Endodermal cell (in vitro differentiated cells): ENCODE measurements at regions not wholly inside any gene's neighbourhood (a gene's known extent, or its start where the extent isn't known, plus 50 kb on each side); places are given as distances from the start of the nearest gene placed in this dataset.

Experiments
- DNase-seq: peaks from one replicate; pipeline ENCODE4 v3.0.0-alpha.2; 2017
- H3K27ac ChIP-seq: 2 replicates; pipeline ENCODE4 v1.5.1; 2013; ENCODE audit warnings: mild to moderate bottlenecking, low read depth, low read length, moderate library complexity
- H3K27me3 ChIP-seq: 2 replicates; pipeline ENCODE4 v1.6.1; 2013; ENCODE audit warnings: mild to moderate bottlenecking, low read length, moderate library complexity; ENCODE audit not compliant: insufficient read depth, control insufficient read depth, poor library complexity, severe bottlenecking
- H3K36me3 ChIP-seq: 2 replicates; pipeline ENCODE4 v1.7.0; 2013; ENCODE audit warnings: mild to moderate bottlenecking, low read length, moderate library complexity; ENCODE audit not compliant: control insufficient read depth, insufficient read depth
- H3K4me1 ChIP-seq: one replicate; pipeline ENCODE4 v1.7.0; 2013; ENCODE audit warnings: low read length; ENCODE audit not compliant: control insufficient read depth, insufficient read depth
- H3K4me3 ChIP-seq: 2 replicates; pipeline ENCODE4 v1.5.1; 2013; ENCODE audit warnings: mild to moderate bottlenecking, low read length, moderate library complexity
- H3K9ac ChIP-seq: 2 replicates; pipeline ENCODE4 v1.6.1; 2013; ENCODE audit warnings: mild to moderate bottlenecking, low read length, moderate library complexity; ENCODE audit not compliant: poor library complexity, severe bottlenecking; ENCODE audit errors: extremely low read depth
- H3K9me3 ChIP-seq: 2 replicates; pipeline ENCODE4 v1.6.1; 2013; ENCODE audit warnings: mild to moderate bottlenecking, low read length, moderate library complexity; ENCODE audit not compliant: control insufficient read depth
- H3K27ac Mint-ChIP-seq: 2 replicates; pipeline ENCODE4 v1.8.0; 2020; ENCODE audit warnings: mixed read lengths
- H3K27me3 Mint-ChIP-seq: 2 replicates; pipeline ENCODE4 v1.8.0; 2021; ENCODE audit warnings: mild to moderate bottlenecking, mixed read lengths; ENCODE audit not compliant: insufficient read depth
- H3K36me3 Mint-ChIP-seq: 2 replicates; pipeline ENCODE4 v1.8.0; 2020; ENCODE audit warnings: low read depth, mixed read lengths
- H3K4me1 Mint-ChIP-seq: 2 replicates; pipeline ENCODE4 v1.8.0; 2020; ENCODE audit warnings: mixed read lengths
- H3K4me3 Mint-ChIP-seq: 2 replicates; pipeline ENCODE4 v1.8.0; 2020; ENCODE audit warnings: mild to moderate bottlenecking, moderate library complexity, mixed read lengths
- H3K9me3 Mint-ChIP-seq: 2 replicates; pipeline ENCODE4 v1.8.0; 2020; ENCODE audit warnings: mild to moderate bottlenecking, mixed read lengths
- WGBS, 2 experiments: methylation state at CpG; one replicate each; pipeline versions ENCODE4 v1.1.5 to v1.1.7; 2013; ENCODE audit warnings: missing lambda C conversion rate in 2 of 2, mixed read lengths in 1 of 2; ENCODE audit not compliant: insufficient coverage in 1 of 2, insufficient read length in 1 of 2; 5-methylcytosine and 5-hydroxymethylcytosine counted together
- TF ChIP-seq, protein P1 (sequence below): fragments of 200-600 bp; sonication (generic); conservative IDR thresholded peaks from 2 replicates; pipeline ENCODE4 v1.5.0; 2021; ENCODE audit warnings: antibody characterized with exemption, mild to moderate bottlenecking

DNA sequence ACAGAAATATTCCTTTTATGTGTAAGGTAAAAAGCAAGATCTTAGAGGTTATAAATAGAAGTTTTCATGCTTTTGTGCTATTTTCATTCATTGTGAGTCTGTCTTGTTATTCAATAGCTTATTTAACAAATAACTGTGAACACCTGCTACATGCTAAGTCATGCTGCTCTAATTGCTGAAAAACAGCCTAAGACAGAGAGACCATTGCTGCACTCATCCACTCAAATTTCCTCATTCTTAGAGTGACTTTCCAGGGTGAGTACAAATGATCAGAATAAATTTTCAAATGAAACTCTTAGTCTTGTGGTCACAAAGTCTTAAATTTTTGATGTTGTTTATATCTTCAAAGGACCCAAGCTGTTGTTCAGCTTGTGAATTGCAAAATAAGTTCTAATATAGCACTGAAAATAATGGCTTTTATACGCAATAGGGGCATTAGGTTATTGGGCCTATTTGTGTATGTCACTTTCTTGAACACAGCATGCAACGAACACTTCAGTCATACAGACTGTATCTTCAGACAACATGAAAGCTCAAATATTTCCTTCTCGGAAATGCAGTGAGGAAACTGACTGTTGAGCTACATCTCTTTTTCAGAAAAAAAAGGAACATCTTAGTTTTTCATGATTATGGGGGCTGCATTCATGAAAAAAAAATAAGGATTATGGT lies 247.9 kb upstream of the PCDH15 start:
- Mint-ChIP-seq H3K9me3 (no peaks in the 10 kb centered on the region), H3K27me3 (no peaks in the 10 kb centered on the region), H3K4me3 (no peak overlapping the region), H3K27ac (no peak overlapping the region), H3K36me3 (no peaks in the 10 kb centered on the region), H3K4me1 (no peaks in the 10 kb centered on the region)
- Histone ChIP-seq H3K9ac (no peak overlapping the region), H3K27ac (peak overlapping the region; percentile 35), H3K4me3 (no peak overlapping the region), H3K4me1 (no peaks in the 10 kb centered on the region), H3K9me3 (no peaks in the 10 kb centered on the region), H3K27me3 (no peaks in the 10 kb centered on the region), H3K36me3 (no peaks in the 10 kb centered on the region)
- TF ChIP-seq, protein P1, sequence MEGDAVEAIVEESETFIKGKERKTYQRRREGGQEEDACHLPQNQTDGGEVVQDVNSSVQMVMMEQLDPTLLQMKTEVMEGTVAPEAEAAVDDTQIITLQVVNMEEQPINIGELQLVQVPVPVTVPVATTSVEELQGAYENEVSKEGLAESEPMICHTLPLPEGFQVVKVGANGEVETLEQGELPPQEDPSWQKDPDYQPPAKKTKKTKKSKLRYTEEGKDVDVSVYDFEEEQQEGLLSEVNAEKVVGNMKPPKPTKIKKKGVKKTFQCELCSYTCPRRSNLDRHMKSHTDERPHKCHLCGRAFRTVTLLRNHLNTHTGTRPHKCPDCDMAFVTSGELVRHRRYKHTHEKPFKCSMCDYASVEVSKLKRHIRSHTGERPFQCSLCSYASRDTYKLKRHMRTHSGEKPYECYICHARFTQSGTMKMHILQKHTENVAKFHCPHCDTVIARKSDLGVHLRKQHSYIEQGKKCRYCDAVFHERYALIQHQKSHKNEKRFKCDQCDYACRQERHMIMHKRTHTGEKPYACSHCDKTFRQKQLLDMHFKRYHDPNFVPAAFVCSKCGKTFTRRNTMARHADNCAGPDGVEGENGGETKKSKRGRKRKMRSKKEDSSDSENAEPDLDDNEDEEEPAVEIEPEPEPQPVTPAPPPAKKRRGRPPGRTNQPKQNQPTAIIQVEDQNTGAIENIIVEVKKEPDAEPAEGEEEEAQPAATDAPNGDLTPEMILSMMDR = no peak
- DNase-seq = no peak
- WGBS, 2 experiments = 89 to 100% methylated on average over 1 to 3 of the region's 3 CpGs

DNA sequence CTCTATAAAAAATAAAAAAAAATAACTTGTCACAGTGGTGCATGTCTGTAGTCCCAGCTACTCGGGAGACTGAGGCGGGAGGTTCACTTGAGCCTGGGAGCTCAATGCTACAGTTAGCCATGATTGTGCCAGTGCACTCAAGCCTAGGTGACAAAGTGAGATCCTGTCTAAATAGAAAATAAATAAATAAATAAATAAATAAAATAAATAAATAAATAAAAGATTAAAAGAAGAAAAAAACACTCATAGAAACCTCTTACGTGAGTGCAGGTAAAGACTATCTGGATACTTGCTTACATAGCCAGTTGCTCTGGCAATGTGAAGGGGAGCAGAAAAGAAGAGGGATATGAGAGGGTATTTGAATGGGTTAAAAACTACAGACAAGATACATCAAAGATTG lies 242.5 kb upstream of the PCDH15 start:
- H3K36me3 Mint-ChIP-seq = no peaks in the 10 kb centered on the region
- H3K4me3 Mint-ChIP-seq = no peak overlapping the region
- TF ChIP-seq, protein P1 = no peak
- H3K27ac Mint-ChIP-seq = no peak overlapping the region
- Histone ChIP-seq H3K9me3 (no peaks in the 10 kb centered on the region), H3K4me3 (no peak overlapping the region), H3K9ac (no peak overlapping the region), H3K36me3 (no peaks in the 10 kb centered on the region), H3K4me1 (no peaks in the 10 kb centered on the region), H3K27me3 (no peaks in the 10 kb centered on the region), H3K27ac (no peak overlapping the region)
- WGBS, 2 experiments = 78 to 94% methylated on average over 3 of the region's 3 CpGs
- no peak for DNase-seq
- no peaks in the 10 kb centered on the region for H3K27me3 Mint-ChIP-seq
- H3K9me3 Mint-ChIP-seq = no peaks in the 10 kb centered on the region
- H3K4me1 Mint-ChIP-seq = no peaks in the 10 kb centered on the region

DNA sequence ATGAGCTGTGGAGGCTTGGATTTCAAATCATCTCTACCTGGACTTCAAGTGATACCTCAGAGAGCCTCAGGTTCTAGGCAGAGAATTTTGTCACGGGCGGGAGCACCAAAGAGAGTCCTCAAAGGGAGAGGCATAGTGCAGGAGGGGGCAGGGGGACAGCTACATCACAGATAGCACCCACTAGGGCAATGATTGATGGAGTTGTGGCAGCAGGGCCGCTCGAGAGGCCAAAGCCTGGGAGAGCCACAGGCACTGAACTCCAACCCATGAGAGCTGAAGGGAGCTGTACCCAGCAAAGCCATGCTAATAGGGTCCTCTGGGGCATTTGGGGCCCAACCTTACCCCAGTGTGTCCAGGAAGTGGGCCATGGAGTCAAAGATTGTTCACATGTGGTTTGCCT lies 232.0 kb upstream of the PCDH15 start:
- H3K27ac Mint-ChIP-seq = no peak overlapping the region
- no peaks in the 10 kb centered on the region for H3K9me3 ChIP-seq
- H3K27ac ChIP-seq = no peak overlapping the region
- 99% methylated on average over 4 of the region's 4 CpGs; no CpG with 5 or more reads in 1 of the 2 experiments for WGBS, 2 experiments
- no peak for DNase-seq
- H3K4me3 Mint-ChIP-seq = no peak overlapping the region
- no peaks in the 10 kb centered on the region for H3K9me3 Mint-ChIP-seq
- H3K36me3 ChIP-seq = no peaks in the 10 kb centered on the region
- no peaks in the 10 kb centered on the region for H3K4me1 Mint-ChIP-seq
- no peaks in the 10 kb centered on the region for H3K36me3 Mint-ChIP-seq
- no peaks in the 10 kb centered on the region for H3K27me3 ChIP-seq
- TF ChIP-seq, protein P1 = no peak
- H3K9ac ChIP-seq = no peak overlapping the region
- no peaks in the 10 kb centered on the region for H3K27me3 Mint-ChIP-seq
- no peak overlapping the region for H3K4me3 ChIP-seq
- no peaks in the 10 kb centered on the region for H3K4me1 ChIP-seq
